Neuron (in vitro differentiated cells): ENCODE measurements at regions not wholly inside any gene's neighbourhood (a gene's known extent, or its start where the extent isn't known, plus 50 kb on each side); places are given as distances from the start of the nearest gene placed in this dataset.
"Not testable (repeated sequence)": the region's sequence is repeated elsewhere in the genome, so short reads cannot be mapped to it uniquely, and the experiment has no call there.

Source experiments
- H2AFZ ChIP-seq: one replicate; pipeline ENCODE4 v1.6.1; 2013; ENCODE audit warnings: low read depth, mild to moderate bottlenecking, inconsistent platforms, low read length, moderate library complexity
- H3K27me3 ChIP-seq: one replicate; pipeline ENCODE4 v1.6.1; 2013; ENCODE audit warnings: low read length; ENCODE audit not compliant: insufficient read depth
- H3K36me3 ChIP-seq: one replicate; pipeline ENCODE4 v1.6.1; 2013; ENCODE audit warnings: low read length; ENCODE audit not compliant: insufficient read depth
- H3K4me1 ChIP-seq: one replicate; pipeline ENCODE4 v1.6.1; 2013; ENCODE audit warnings: low read length; ENCODE audit not compliant: insufficient read depth
- H3K4me3 ChIP-seq: 2 replicates; pipeline ENCODE4 v1.5.1; 2013; ENCODE audit warnings: mild to moderate bottlenecking, low read length, moderate library complexity
- H3K9me3 ChIP-seq: one replicate; pipeline ENCODE4 v1.6.1; 2013; ENCODE audit warnings: low read length

- Histone ChIP-seq H3K9me3 (no peaks in the 10 kb centered on the region), H3K4me1 (peaks cover 7% of the 10 kb centered on the region), H2AFZ (no peak overlapping the region), H3K4me3 (no peak overlapping the region), H3K36me3 (no peaks in the 10 kb centered on the region), H3K27me3 (peaks cover 33% of the 10 kb centered on the region)
Observed at GRCh38 chr5:87782916-87783315, 370.2 kb upstream of the CCNH start.

DNA sequence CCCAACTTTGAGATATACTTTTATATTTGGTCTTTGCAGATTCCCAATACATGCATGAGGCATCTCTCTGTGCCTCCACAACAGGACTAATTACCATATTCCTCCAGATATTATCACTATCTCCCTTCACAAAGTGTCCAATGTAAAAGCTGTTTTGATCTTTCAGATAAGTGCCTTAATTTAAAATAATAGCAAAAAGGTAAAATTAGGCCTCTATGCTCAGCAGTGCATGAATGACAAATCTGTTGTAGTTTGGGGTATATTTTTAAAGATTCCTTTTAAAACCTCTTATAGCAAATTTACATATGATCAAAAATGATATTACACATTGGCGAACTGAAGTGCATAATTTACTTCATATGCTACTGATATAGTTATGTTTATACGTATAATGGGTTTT lies 369.2 kb upstream of the CCNH start:
- Histone ChIP-seq H3K4me3 (no peak overlapping the region), H2AFZ (no peak overlapping the region), H3K27me3 (peaks cover 33% of the 10 kb centered on the region), H3K9me3 (no peaks in the 10 kb centered on the region), H3K36me3 (no peaks in the 10 kb centered on the region), H3K4me1 (peaks cover 7% of the 10 kb centered on the region)

GRCh38 chr5:87780831-87781760 lies 368.4 kb upstream of the CCNH start:
- Histone ChIP-seq H2AFZ (peak overlapping the region; percentile 8), H3K36me3 (no peaks in the 10 kb centered on the region), H3K4me3 (no peak overlapping the region), H3K27me3 (peaks cover 33% of the 10 kb centered on the region), H3K4me1 (peaks cover 7% of the 10 kb centered on the region), H3K9me3 (no peaks in the 10 kb centered on the region)

- Histone ChIP-seq H3K36me3 (no peaks in the 10 kb centered on the region), H3K4me1 (peaks cover 7% of the 10 kb centered on the region), H3K4me3 (no peak overlapping the region), H2AFZ (no peak overlapping the region), H3K9me3 (no peaks in the 10 kb centered on the region), H3K27me3 (peaks cover 19% of the 10 kb centered on the region)
Observed at GRCh38 chr5:87778876-87779275, 366.1 kb upstream of the CCNH start.

DNA sequence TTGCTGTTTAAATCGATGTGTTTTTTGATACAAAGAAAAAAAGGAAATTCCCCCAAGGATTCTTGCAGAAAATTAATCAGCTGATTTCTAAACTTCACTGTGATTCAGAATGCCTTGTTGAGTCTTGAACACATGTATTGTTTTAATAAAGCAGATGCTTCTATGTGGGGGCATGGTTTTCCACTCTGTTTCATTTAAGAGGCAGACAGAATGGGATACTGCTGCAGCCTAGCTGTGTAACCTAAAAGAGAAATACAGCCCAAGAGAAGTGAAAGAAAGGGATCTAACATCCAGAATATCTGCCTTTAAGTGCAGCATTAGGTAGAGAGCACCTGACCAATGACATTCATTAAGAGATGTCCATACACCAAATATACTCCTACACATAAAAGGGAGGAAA lies 365.1 kb upstream of the CCNH start:
- no peak overlapping the region for H3K4me3 ChIP-seq
- H3K36me3 ChIP-seq: no peaks in the 10 kb centered on the region
- peaks cover 7% of the 10 kb centered on the region for H3K4me1 ChIP-seq
- peaks cover 17% of the 10 kb centered on the region for H3K27me3 ChIP-seq
- H3K9me3 ChIP-seq: no peaks in the 10 kb centered on the region
- no peak overlapping the region for H2AFZ ChIP-seq

DNA sequence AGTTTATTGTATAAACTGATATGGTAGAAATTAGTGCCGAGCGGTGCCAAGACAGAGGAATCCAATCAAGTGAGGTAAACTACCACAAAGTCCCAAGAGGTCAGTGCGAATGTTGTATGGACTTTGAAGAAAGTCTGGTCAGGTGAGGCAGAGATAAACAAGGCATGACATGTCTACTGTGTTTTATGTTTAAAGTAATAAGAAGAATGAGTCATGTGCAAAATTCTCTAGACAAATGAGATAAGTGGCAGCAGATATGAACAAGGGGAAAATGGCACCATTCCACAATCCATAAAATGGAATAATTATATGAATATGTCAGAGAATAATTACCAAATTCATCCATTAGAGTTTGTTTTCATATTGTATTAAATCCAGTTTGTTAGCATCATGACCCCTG lies 364.1 kb upstream of the CCNH start:
- H3K4me1 ChIP-seq: peaks cover 6% of the 10 kb centered on the region
- no peak overlapping the region for H3K4me3 ChIP-seq
- H3K27me3 ChIP-seq: peaks cover 10% of the 10 kb centered on the region
- no peak overlapping the region for H2AFZ ChIP-seq
- H3K36me3 ChIP-seq: no peaks in the 10 kb centered on the region
- no peaks in the 10 kb centered on the region for H3K9me3 ChIP-seq

DNA sequence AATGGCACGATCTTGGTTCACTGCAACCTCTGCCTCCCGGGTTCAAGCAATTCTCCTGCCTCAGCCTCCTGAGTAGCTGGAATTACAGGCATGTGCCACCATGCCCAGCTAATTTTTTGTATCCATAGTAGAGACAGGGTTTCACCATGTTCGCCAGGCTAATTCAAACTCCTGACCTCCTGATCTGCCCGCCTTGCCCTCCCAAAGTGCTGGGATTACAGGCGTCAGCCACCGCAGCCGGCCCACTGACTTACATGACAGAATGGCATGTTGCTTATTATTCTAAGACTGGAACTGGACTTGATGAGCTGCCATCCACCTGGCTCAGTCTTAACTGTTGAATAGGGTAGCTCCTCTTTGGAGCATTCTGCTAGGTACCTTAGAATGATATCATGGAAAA lies 363.6 kb upstream of the CCNH start:
- H3K36me3 ChIP-seq, H3K4me3 ChIP-seq, H3K9me3 ChIP-seq, H2AFZ ChIP-seq, H3K4me1 ChIP-seq, H3K27me3 ChIP-seq: not testable (repeated sequence)

DNA sequence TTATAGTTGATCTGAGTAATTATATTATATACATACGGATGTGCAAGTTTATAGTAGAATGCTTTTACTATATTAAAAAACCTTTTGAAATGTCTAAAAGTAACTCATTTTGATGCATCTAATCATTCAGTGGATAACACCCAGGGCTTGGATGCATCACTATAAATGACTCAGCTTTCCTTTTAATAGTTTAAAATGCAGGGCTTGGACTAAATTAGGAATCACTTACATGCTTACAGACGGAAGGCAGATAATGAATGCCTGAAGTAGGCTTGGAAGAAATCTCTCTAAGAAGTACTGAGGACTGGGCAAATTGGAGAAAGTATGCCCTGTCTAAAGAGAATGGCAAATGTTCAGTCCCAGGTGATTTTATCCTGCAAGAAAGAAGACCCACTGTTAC lies 362.5 kb upstream of the CCNH start:
- Histone ChIP-seq H3K27me3 (peaks cover 4% of the 10 kb centered on the region), H3K4me1 (no peaks in the 10 kb centered on the region), H3K4me3 (no peak overlapping the region), H2AFZ (no peak overlapping the region), H3K36me3 (no peaks in the 10 kb centered on the region), H3K9me3 (no peaks in the 10 kb centered on the region)

DNA sequence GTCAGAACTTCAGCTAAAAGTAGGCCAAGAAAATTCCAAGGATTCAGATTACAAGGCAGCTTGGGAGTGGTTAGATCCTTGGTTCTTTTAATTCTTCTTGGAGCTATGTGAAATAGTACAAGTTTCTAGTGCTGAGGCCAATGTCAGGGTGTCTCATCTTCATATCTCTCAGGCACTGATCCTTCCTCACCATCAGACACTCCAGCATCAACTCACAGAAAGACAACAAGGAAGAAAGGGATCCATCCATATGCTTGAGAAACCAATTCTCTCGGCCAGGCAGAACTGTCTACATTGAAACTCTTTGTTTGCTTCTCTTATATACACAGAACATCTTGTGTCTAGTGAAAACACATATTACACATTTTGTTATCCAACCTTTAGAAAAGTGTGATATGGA lies 362.1 kb upstream of the CCNH start:
- H3K9me3 ChIP-seq: no peaks in the 10 kb centered on the region
- no peaks in the 10 kb centered on the region for H3K4me1 ChIP-seq
- no peak overlapping the region for H2AFZ ChIP-seq
- H3K27me3 ChIP-seq: peaks cover 4% of the 10 kb centered on the region
- H3K36me3 ChIP-seq: no peaks in the 10 kb centered on the region
- H3K4me3 ChIP-seq: no peak overlapping the region

DNA sequence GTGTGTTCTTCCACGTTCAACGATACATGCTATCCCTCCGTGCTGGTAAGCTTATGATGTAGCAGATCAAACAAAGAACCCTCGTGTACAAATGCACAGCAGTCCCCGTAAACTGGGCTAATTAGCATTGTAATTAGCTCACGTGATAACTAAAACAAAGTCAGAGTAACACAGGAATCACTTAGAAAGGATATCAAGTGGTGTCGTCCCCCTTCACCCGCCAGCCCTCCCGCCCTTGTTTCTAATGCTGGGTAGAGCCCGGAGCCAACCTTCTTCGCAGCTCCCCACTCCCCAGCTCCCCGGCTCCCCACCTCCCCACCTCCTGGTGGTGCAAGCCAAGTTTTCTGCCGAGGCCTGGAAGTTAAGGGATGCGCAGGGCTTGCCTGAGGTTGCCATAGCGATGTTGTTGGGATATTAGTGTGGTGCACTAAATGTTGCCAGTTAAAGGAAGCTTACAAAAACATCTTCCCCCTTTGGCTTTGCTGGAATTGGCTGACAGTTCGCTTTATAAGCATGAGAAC lies 357.9 kb upstream of the CCNH start:
- Histone ChIP-seq H3K27me3 (no peaks in the 10 kb centered on the region), H3K36me3 (no peaks in the 10 kb centered on the region), H3K4me3 (no peak overlapping the region), H2AFZ (no peak overlapping the region), H3K9me3 (no peaks in the 10 kb centered on the region), H3K4me1 (no peaks in the 10 kb centered on the region)

DNA sequence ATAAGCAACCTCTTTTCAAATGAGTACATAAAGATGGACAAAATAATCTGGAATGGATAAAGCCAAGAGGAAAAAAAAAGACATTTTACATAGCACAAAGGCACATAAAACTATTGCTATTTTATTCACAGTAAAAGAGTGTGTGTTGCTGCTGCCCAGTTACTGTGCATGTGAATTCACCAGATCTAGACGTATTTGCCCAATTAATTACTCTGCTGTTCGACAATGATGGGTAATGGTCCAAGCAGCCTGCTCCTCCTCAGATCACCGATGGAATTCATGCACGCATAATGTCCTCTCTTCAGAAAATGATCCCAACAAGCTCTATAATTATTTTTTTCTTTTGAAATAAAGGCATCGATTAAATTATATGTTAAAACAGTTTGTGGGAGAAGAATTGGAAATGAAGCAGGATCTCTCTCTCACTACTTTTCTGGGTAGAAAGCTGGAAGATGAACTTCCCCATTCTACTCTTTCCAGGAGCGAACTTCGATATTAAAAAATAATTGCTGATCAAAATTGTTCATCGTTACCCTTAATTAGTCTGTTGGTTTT lies 357.4 kb upstream of the CCNH start:
- Histone ChIP-seq H3K36me3 (no peaks in the 10 kb centered on the region), H3K4me1 (no peaks in the 10 kb centered on the region), H3K4me3 (no peak overlapping the region), H3K9me3 (no peaks in the 10 kb centered on the region), H3K27me3 (no peaks in the 10 kb centered on the region), H2AFZ (no peak overlapping the region)

DNA sequence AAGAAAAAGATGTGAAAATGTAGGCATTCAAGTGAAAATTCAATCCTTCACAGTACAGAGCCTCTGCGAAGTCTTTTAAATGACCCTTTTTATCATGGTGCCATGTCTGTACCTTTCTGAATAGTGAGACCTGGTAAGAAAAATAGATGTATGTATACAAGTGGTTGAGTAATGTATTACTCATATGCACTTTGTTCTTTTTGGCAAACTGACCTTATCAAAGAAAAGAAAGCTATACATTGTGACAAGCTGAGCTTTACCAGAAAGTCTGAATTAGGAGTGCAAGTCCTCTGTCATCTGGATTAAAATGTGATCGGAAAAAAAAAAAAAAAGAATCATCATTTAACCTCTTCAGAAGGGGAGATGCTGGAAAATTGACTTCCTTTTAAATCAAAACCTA lies 356.4 kb upstream of the CCNH start:
- H3K4me3 ChIP-seq: no peak overlapping the region
- H3K9me3 ChIP-seq: no peaks in the 10 kb centered on the region
- no peaks in the 10 kb centered on the region for H3K4me1 ChIP-seq
- no peaks in the 10 kb centered on the region for H3K36me3 ChIP-seq
- no peak overlapping the region for H2AFZ ChIP-seq
- H3K27me3 ChIP-seq: no peaks in the 10 kb centered on the region

- no peak overlapping the region for H3K4me3 ChIP-seq
- H3K27me3 ChIP-seq: no peaks in the 10 kb centered on the region
- H3K4me1 ChIP-seq: no peaks in the 10 kb centered on the region
- no peak overlapping the region for H2AFZ ChIP-seq
- H3K36me3 ChIP-seq: no peaks in the 10 kb centered on the region
- H3K9me3 ChIP-seq: no peaks in the 10 kb centered on the region
Observed at GRCh38 chr5:87768190-87768589, 355.5 kb upstream of the CCNH start.
